Smooth muscle cell (in vitro differentiated cells): ENCODE measurements at regions not wholly inside any gene's neighbourhood (a gene's known extent, or its start where the extent isn't known, plus 50 kb on each side); places are given as distances from the start of the nearest gene placed in this dataset.
"Not testable (repeated sequence)": the region's sequence is repeated elsewhere in the genome, so short reads cannot be mapped to it uniquely, and the experiment has no call there.

Experiments used
- DNase-seq: peaks from one replicate; lab custom pipeline; 2025; ENCODE audit not compliant: unreplicated experiment; lab: John Stamatoyannopoulos, UW
- H2AFZ ChIP-seq: fragments of 200-600 bp; sonication (generic); 2 replicates; pipeline ENCODE4 v1.6.0; 2016; ENCODE audit warnings: antibody characterized with exemption, low read depth, mild to moderate bottlenecking
- H3F3A ChIP-seq: fragments of 200-600 bp; sonication (generic); 2 replicates; pipeline ENCODE4 v1.6.0; 2017; ENCODE audit warnings: antibody characterized with exemption, low read depth
- H3K27ac ChIP-seq: fragments of 200-600 bp; sonication (generic); 2 replicates; pipeline ENCODE4 v1.5.1; 2016; ENCODE audit warnings: low read depth, mild to moderate bottlenecking
- H3K27me3 ChIP-seq: fragments of 200-600 bp; sonication (generic); 2 replicates; pipeline ENCODE4 v1.6.1; 2016; ENCODE audit warnings: low read depth, mild to moderate bottlenecking
- H3K36me3 ChIP-seq: fragments of 200-600 bp; sonication (generic); 2 replicates; pipeline ENCODE4 v1.5.1; 2016; ENCODE audit warnings: low read depth
- H3K4me1 ChIP-seq: fragments of 200-600 bp; sonication (generic); 2 replicates; pipeline ENCODE4 v1.5.1; 2016; ENCODE audit warnings: low read depth
- H3K4me2 ChIP-seq: fragments of 200-600 bp; sonication (generic); 2 replicates; pipeline ENCODE4 v1.6.0; 2016; ENCODE audit warnings: mild to moderate bottlenecking
- H3K4me3 ChIP-seq: fragments of 200-600 bp; sonication (generic); 2 replicates; pipeline ENCODE4 v1.5.1; 2016; ENCODE audit warnings: mild to moderate bottlenecking
- H3K79me2 ChIP-seq: fragments of 200-600 bp; sonication (generic); 2 replicates; pipeline ENCODE4 v1.6.0; 2016; ENCODE audit warnings: low read depth, mild to moderate bottlenecking
- H3K9ac ChIP-seq: fragments of 200-600 bp; sonication (generic); 2 replicates; pipeline ENCODE4 v1.6.0; 2016; ENCODE audit warnings: low read depth
- H3K9me3 ChIP-seq: fragments of 200-600 bp; sonication (generic); replicated peaks from 2 replicates; pipeline ENCODE4 v1.5.1; 2016; ENCODE audit warnings: low read depth
- H4K20me1 ChIP-seq: fragments of 200-600 bp; sonication (generic); 2 replicates; pipeline ENCODE4 v1.6.0; 2016; ENCODE audit warnings: low read depth
- CTCF ChIP-seq: fragments of 200-600 bp; sonication (generic); IDR thresholded peaks from 2 replicates; pipeline ENCODE4 v1.5.1; 2017; ENCODE audit warnings: borderline replicate concordance, mild to moderate bottlenecking, antibody characterized with exemption; ENCODE audit not compliant: insufficient read depth, poor library complexity, severe bottlenecking
- WGBS: methylation state at CpG from one replicate; pipeline ENCODE4 v1.1.7; 2016; ENCODE audit warnings: low lambda C conversion rate; 5-methylcytosine and 5-hydroxymethylcytosine counted together

- H3K9ac ChIP-seq: no peak overlapping the region
- no peaks in the 10 kb centered on the region for H3K36me3 ChIP-seq
- H3K4me2 ChIP-seq: no peak overlapping the region
- H4K20me1 ChIP-seq: no peaks in the 10 kb centered on the region
- TF ChIP-seq CTCF: no peak
- H3F3A ChIP-seq: no peaks in the 10 kb centered on the region
- H3K27ac ChIP-seq: no peak overlapping the region
- H3K4me3 ChIP-seq: no peak overlapping the region
- peaks cover 6% of the 10 kb centered on the region for H3K4me1 ChIP-seq
- WGBS: 90% methylated on average over 20 of the region's 20 CpGs
- no peaks in the 10 kb centered on the region for H3K27me3 ChIP-seq
- no peak overlapping the region for H2AFZ ChIP-seq
- no peaks in the 10 kb centered on the region for H3K79me2 ChIP-seq
- DNase-seq: no peak
- H3K9me3 ChIP-seq: no peaks in the 10 kb centered on the region
Measured at GRCh38 chr18:79604205-79604912, 75.2 kb upstream of the CTDP1 start.

- H3K9me3 ChIP-seq: no peaks in the 10 kb centered on the region
- no peaks in the 10 kb centered on the region for H3K36me3 ChIP-seq
- no peak overlapping the region for H3K4me3 ChIP-seq
- DNase-seq: no peak
- H3K27me3 ChIP-seq: no peaks in the 10 kb centered on the region
- no peak overlapping the region for H3K27ac ChIP-seq
- peaks cover 6% of the 10 kb centered on the region for H3K4me1 ChIP-seq
- TF ChIP-seq CTCF: no peak
- no peaks in the 10 kb centered on the region for H3K79me2 ChIP-seq
- no peak overlapping the region for H2AFZ ChIP-seq
- no peak overlapping the region for H3K9ac ChIP-seq
- H3F3A ChIP-seq: no peaks in the 10 kb centered on the region
- 96% methylated on average over 35 of the region's 36 CpGs for WGBS
- H4K20me1 ChIP-seq: no peaks in the 10 kb centered on the region
- H3K4me2 ChIP-seq: no peak overlapping the region
Measured at GRCh38 chr18:79604913-79605880, 74.4 kb upstream of the CTDP1 start.

- H3F3A ChIP-seq, H3K79me2 ChIP-seq, H3K9me3 ChIP-seq, H2AFZ ChIP-seq, H3K36me3 ChIP-seq, H3K27ac ChIP-seq, H3K27me3 ChIP-seq, H3K4me2 ChIP-seq, DNase-seq, H3K4me3 ChIP-seq, H3K9ac ChIP-seq, H4K20me1 ChIP-seq, H3K4me1 ChIP-seq: not testable (repeated sequence)
- 96% methylated on average over 13 of the region's 13 CpGs for WGBS
Measured at GRCh38 chr18:79606071-79606470, 73.5 kb upstream of the CTDP1 start.

GRCh38 chr18:79606621-79607331 lies 72.8 kb upstream of the CTDP1 start:
- Histone ChIP-seq H3K79me2 (no peaks in the 10 kb centered on the region), H3K4me1 (no peaks in the 10 kb centered on the region), H3K4me3 (no peak overlapping the region), H3K36me3 (no peaks in the 10 kb centered on the region), H2AFZ (no peak overlapping the region), H3K9ac (no peak overlapping the region), H3K27ac (no peak overlapping the region), H3K9me3 (no peaks in the 10 kb centered on the region), H3K27me3 (no peaks in the 10 kb centered on the region), H4K20me1 (no peaks in the 10 kb centered on the region), H3F3A (no peaks in the 10 kb centered on the region), H3K4me2 (no peak overlapping the region)
- WGBS: 95% methylated on average over 29 of the region's 31 CpGs
- no peak for DNase-seq
- TF ChIP-seq CTCF: no peak
